A549 (cell line): ENCODE measurements at regions not wholly inside any gene's neighbourhood (a gene's known extent, or its start where the extent isn't known, plus 50 kb on each side); places are given as distances from the start of the nearest gene placed in this dataset.

ENCODE experiments used
- ATAC-seq, 2 experiments: fragments of 200-7000 bp in 1 of 2; fragments of >200 bp in 1 of 2; cut with Nextera tagmentation in 1 of 2; cut with Tn5 transposase in 1 of 2; 3 replicates each; pipeline versions ENCODE4 v1.8.0 to v1.9.1; 2018 to 2020; ENCODE audit warnings: mild to moderate bottlenecking in 1 of 2, moderate library complexity in 1 of 2
- CTCF ChIA-PET: fragments of 300-600 bp; sonication (Branson Sonifier 250); formaldehyde crosslinking; extraction: SDS; loops from one replicate; lab custom pipeline; 2021; ENCODE audit warnings: antibody characterized with exemption, inconsistent platforms; lab: Yijun Ruan, JAX
- POLR2A ChIA-PET: fragments of 350-600 bp; formaldehyde crosslinking; extraction: SDS; loops from one replicate; lab custom pipeline; 2021; ENCODE audit warnings: antibody characterized with exemption, inconsistent platforms; lab: Yijun Ruan, JAX
- DNase-seq, 2 experiments: peaks; one replicate each; pipeline versions ENCODE4 v3.0.0 to v3.0.0-alpha.2; 2011 to 2016; ENCODE audit warnings: low read depth in 1 of 2, low spot score in 1 of 2
- FAIRE-seq: peaks from 2 replicates; lab custom pipeline; 2011; peaks lifted over from hg19 to GRCh38; lab: Jason Lieb, UNC
- H3K27ac ChIP-seq, 2 experiments: fragments of >200 bp; sonication (Bioruptor Twin); formaldehyde crosslinking; 3 replicates each; pipeline ENCODE4 v1.5.1; 2016 to 2017
- H3K4me1 ChIP-seq: fragments of >200 bp; sonication (Bioruptor Twin); formaldehyde crosslinking; 3 replicates; pipeline ENCODE4 v1.6.1; 2016
- H3K4me2 ChIP-seq: fragments of >200 bp; sonication (Bioruptor Twin); formaldehyde crosslinking; 3 replicates; pipeline ENCODE4 v1.6.1; 2016
- H3K4me3 ChIP-seq: fragments of >200 bp; sonication (Bioruptor Twin); formaldehyde crosslinking; 3 replicates; pipeline ENCODE4 v1.5.1; 2016
- H3K9me3 ChIP-seq: fragments of >200 bp; sonication (Bioruptor Twin); formaldehyde crosslinking; 3 replicates; pipeline ENCODE4 v1.6.1; 2016
- ATOH8 ChIP-seq: fragments of 250-450 bp; sonication (Bioruptor Pico); IDR thresholded peaks from 2 replicates; pipeline ENCODE4 v1.5.0; 2020; ENCODE audit warnings: low read depth, mild to moderate bottlenecking, moderate library complexity
- EHF ChIP-seq: fragments of 250-450 bp; sonication (Bioruptor Pico); IDR thresholded peaks from 2 replicates; pipeline ENCODE4 v1.5.0; 2020; ENCODE audit warnings: mild to moderate bottlenecking
- ELK1 ChIP-seq: fragments of 150-350 bp; IDR thresholded peaks from 2 replicates; pipeline ENCODE4 v1.6.1; 2014; ENCODE audit warnings: low read depth, mild to moderate bottlenecking, low read length
- ESRRA ChIP-seq: fragments of 150-350 bp; IDR thresholded peaks from 2 replicates; pipeline ENCODE4 v1.6.1; 2014; ENCODE audit warnings: mild to moderate bottlenecking, low read length, borderline replicate concordance
- FOSB ChIP-seq: fragments of 250-450 bp; sonication (Bioruptor Pico); IDR thresholded peaks from 2 replicates; pipeline ENCODE4 v1.5.0; 2020; ENCODE audit warnings: mild to moderate bottlenecking, moderate library complexity
- FOSL2 ChIP-seq, 2 experiments: fragments of 450-650 bp in 1 of 2; fragments of >200 bp in 1 of 2; sonication (Bioruptor Twin) in 1 of 2; formaldehyde crosslinking; IDR thresholded peaks; 2 replicates each; pipeline versions ENCODE4 v1.5.0 to v1.6.1; 2016 to 2020; ENCODE audit warnings: mild to moderate bottlenecking in 1 of 2, moderate library complexity in 1 of 2
- FOXS1 ChIP-seq: fragments of 250-450 bp; sonication (Bioruptor Pico); IDR thresholded peaks from 2 replicates; pipeline ENCODE4 v1.5.0; 2020; ENCODE audit warnings: mild to moderate bottlenecking, moderate library complexity
- GATA3 ChIP-seq: IDR thresholded peaks from 2 replicates; pipeline ENCODE4 v1.6.1; 2012; ENCODE audit warnings: borderline replicate concordance
- HES2 ChIP-seq: fragments of >200 bp; sonication (Bioruptor Twin); formaldehyde crosslinking; IDR thresholded peaks from 2 replicates; pipeline ENCODE4 v1.6.1; 2016
- HOXA7 ChIP-seq: fragments of 250-450 bp; sonication (Bioruptor Pico); IDR thresholded peaks from 2 replicates; pipeline ENCODE4 v1.5.0; 2020; ENCODE audit warnings: mild to moderate bottlenecking, moderate library complexity
- HOXB13 ChIP-seq: fragments of 250-450 bp; sonication (Bioruptor Pico); IDR thresholded peaks from 2 replicates; pipeline ENCODE4 v1.5.0; 2020; ENCODE audit warnings: low read depth, mild to moderate bottlenecking, moderate library complexity
- MAFK ChIP-seq: fragments of 450-650 bp; IDR thresholded peaks from 2 replicates; pipeline ENCODE4 v1.6.1; 2014; ENCODE audit not compliant: partially characterized antibody
- MAX ChIP-seq: IDR thresholded peaks from 2 replicates; pipeline ENCODE4 v1.6.1; 2012
- MAZ ChIP-seq: fragments of 150-350 bp; IDR thresholded peaks from 2 replicates; pipeline ENCODE4 v1.6.1; 2014; ENCODE audit warnings: antibody characterized with exemption, low read depth, low read length, borderline replicate concordance
- MYC ChIP-seq: IDR thresholded peaks from 2 replicates; pipeline ENCODE4 v1.6.1; 2012; ENCODE audit warnings: mild to moderate bottlenecking, inconsistent platforms, low read length, improper control_type of control experiment, borderline replicate concordance
- NFE2L2 ChIP-seq: fragments of 150-350 bp; conservative IDR thresholded peaks from 2 replicates; pipeline ENCODE4 v1.6.1; 2014; ENCODE audit warnings: low read length
- NPAS2 ChIP-seq: fragments of 250-450 bp; sonication (Bioruptor Pico); IDR thresholded peaks from 2 replicates; pipeline ENCODE4 v1.8.0; 2022; ENCODE audit warnings: mild to moderate bottlenecking, moderate library complexity, borderline replicate concordance
- NR3C1 ChIP-seq: fragments of >200 bp; sonication (Bioruptor Twin); formaldehyde crosslinking; IDR thresholded peaks from 3 replicates; pipeline ENCODE4 v1.6.1; 2017
- POLR2A ChIP-seq: IDR thresholded peaks from 2 replicates; pipeline ENCODE4 v1.6.1; 2012; ENCODE audit warnings: mild to moderate bottlenecking, low read length
- RAD21 ChIP-seq, 2 experiments: fragments of >200 bp in 1 of 2; sonication (Bioruptor Twin) in 1 of 2; formaldehyde crosslinking in 1 of 2; IDR thresholded peaks in 1 of 2; conservative IDR thresholded peaks in 1 of 2; 2 replicates in 1 of 2; 3 replicates in 1 of 2; pipeline ENCODE4 v1.6.1; 2012 to 2018; ENCODE audit warnings: inconsistent platforms in 1 of 2
- RCOR1 ChIP-seq: fragments of 150-350 bp; IDR thresholded peaks from 2 replicates; pipeline ENCODE4 v1.6.1; 2014; ENCODE audit warnings: antibody characterized with exemption, low read length, low read depth
- REST ChIP-seq: fragments of 200-600 bp; sonication (generic); IDR thresholded peaks from 2 replicates; pipeline ENCODE4 v1.6.1; 2016; ENCODE audit warnings: antibody characterized with exemption, mild to moderate bottlenecking, moderate library complexity
- RFX5 ChIP-seq: fragments of 450-650 bp; IDR thresholded peaks from 2 replicates; pipeline ENCODE4 v1.7.1; 2014; ENCODE audit warnings: antibody characterized with exemption, mild to moderate bottlenecking, moderate library complexity
- SMC3 ChIP-seq: fragments of >200 bp; sonication (Bioruptor Twin); formaldehyde crosslinking; IDR thresholded peaks from 3 replicates; pipeline ENCODE4 v1.6.1; 2018; ENCODE audit warnings: inconsistent platforms
- ZFP36 ChIP-seq: fragments of 450-650 bp; IDR thresholded peaks from 2 replicates; pipeline ENCODE4 v1.6.1; 2014; ENCODE audit warnings: borderline replicate concordance; ENCODE audit not compliant: partially characterized antibody
- ZSCAN20 ChIP-seq: fragments of 250-450 bp; sonication (Bioruptor Pico); IDR thresholded peaks from 2 replicates; pipeline ENCODE4 v1.8.0; 2022; ENCODE audit warnings: mild to moderate bottlenecking, moderate library complexity
- WGBS: methylation state at CpG from one replicate; pipeline ENCODE4 v1.1.6; 2017; ENCODE audit errors: missing lambda C conversion rate; 5-methylcytosine and 5-hydroxymethylcytosine counted together

GRCh38 chr12:58142991-58143390 lies 201.6 kb downstream of the ATP23 start:
- no peak overlapping the region for H3K4me3 ChIP-seq
- TF ChIP-seq HOXB13 (CRISPR knock-in tag) (no peak), FOXS1 (CRISPR knock-in tag) (no peak), ESRRA (no peak), MAFK (no peak), REST (no peak), FOSL2 (IDR thresholded peaks at IDR 0.05) (no peak), FOSL2 (CRISPR knock-in tag; IDR thresholded peaks at IDR 0.05) (no peak), RCOR1 (no peak), NPAS2 (CRISPR knock-in tag) (no peak), NFE2L2 (no peak), ZSCAN20 (CRISPR knock-in tag) (no peak), GATA3 (no peak), ZFP36 (no peak), HOXA7 (CRISPR knock-in tag) (no peak), HES2 (no peak), NR3C1 (no peak), RAD21 (conservative IDR thresholded peaks at IDR 0.05 in 1 of 2, IDR thresholded peaks at IDR 0.05 in 1 of 2) (no peak), RFX5 (no peak)
- CTCF ChIA-PET = no interaction called here
- ATAC-seq = no peak
- peak; percentile 89 for FAIRE-seq
- no peaks in the 10 kb centered on the region for H3K4me1 ChIP-seq
- DNase-seq = no peak
- POLR2A ChIA-PET = no interaction called here
- no peak overlapping the region for H3K4me2 ChIP-seq
- WGBS = 55% methylated on average over 2 of the region's 2 CpGs
- no peaks in the 10 kb centered on the region for H3K9me3 ChIP-seq
- H3K27ac ChIP-seq = no peak overlapping the region

- CTCF ChIA-PET = no interaction called here
- Histone ChIP-seq H3K9me3 (no peaks in the 10 kb centered on the region), H3K4me1 (peaks cover under 1% of the 10 kb centered on the region; the same call in 1 of the 3 replicates), H3K4me3 (no peak overlapping the region), H3K27ac (no peak overlapping the region), H3K4me2 (no peak overlapping the region)
- ATAC-seq (no peak), FAIRE-seq (no peak), DNase-seq (no peak)
- WGBS = 32% methylated on average over 6 of the region's 6 CpGs
- POLR2A ChIA-PET = no interaction called here
- TF ChIP-seq ELK1 (no peak), MAZ (no peak), NR3C1 (no peak), NPAS2 (CRISPR knock-in tag) (no peak), MYC (no peak), EHF (no peak), MAX (no peak), FOSB (CRISPR knock-in tag) (no peak), POLR2A (no peak), ATOH8 (no peak), RAD21 (conservative IDR thresholded peaks at IDR 0.05 in 1 of 2, IDR thresholded peaks at IDR 0.05 in 1 of 2) (no peak), FOXS1 (CRISPR knock-in tag) (no peak), SMC3 (no peak)
These were observed 202.2 kb downstream of the ATP23 start for GRCh38 chr12:58143498-58143995.
